ENCODE measurements at regions not wholly inside any gene's neighbourhood (a gene's known extent, or its start where the extent isn't known, plus 50 kb on each side); places are given as distances from the start of the nearest gene placed in this dataset.

- 50 to 58% (median 55%) methylated on average over 4 of the region's 4 CpGs for WGBS, 4 donors
- peak in 2 of 4 donors; percentile 39 to 56 for ATAC-seq
- no peak for DNase-seq
- Histone ChIP-seq H3K27ac (peak overlapping the region in 5 of 12 donors; percentile 1 to 43 (median 35)), H3K4me1 (peaks cover 0 to 12% (median 0%) of the 10 kb centered on the region in 12 donors), H3K36me3 (no peaks in the 10 kb centered on the region), H3K9me3 (peaks cover 0 to 14% (median 0%) of the 10 kb centered on the region in 12 donors), H3K27me3 (no peaks in the 10 kb centered on the region), H3K4me3 (no peak overlapping the region)
- no peak for TF ChIP-seq POLR2A (IDR thresholded peaks at IDR 0.05)
- TF ChIP-seq CTCF (IDR thresholded peaks at IDR 0.05), result no peak
- intact Hi-C loops (cut with DNase I), result loop anchor here in 1 of 10 donors (10.0 kb wide), 1 partner anchor 62 kb away; no protein-coding TSS in a partner anchor
These were observed 909.1 kb downstream of the EPHA3 start for GRCh38 chr3:90016555-90016954.

- peaks cover 0 to 9% (median 0%) of the 10 kb centered on the region in 12 donors for H3K9me3 ChIP-seq
- peaks cover 0 to 11% (median 0%) of the 10 kb centered on the region in 12 donors for H3K4me1 ChIP-seq
- TF ChIP-seq CTCF (IDR thresholded peaks at IDR 0.05) (no peak), POLR2A (IDR thresholded peaks at IDR 0.05) (no peak)
- no peaks in the 10 kb centered on the region for H3K27me3 ChIP-seq
- DNase-seq (no peak), ATAC-seq (no peak)
- intact Hi-C loops (cut with DNase I), result loop anchor here in 1 of 10 donors (10.0 kb wide), 1 partner anchor 64 kb away; no protein-coding TSS in a partner anchor
- 78 to 95% (median 87%) methylated on average over 1 of the region's 1 CpG for WGBS, 4 donors
- H3K4me3 ChIP-seq, result no peak overlapping the region
- no peak overlapping the region for H3K27ac ChIP-seq
- no peaks in the 10 kb centered on the region for H3K36me3 ChIP-seq
These were observed 911.4 kb downstream of the EPHA3 start for GRCh38 chr3:90018779-90019178.

GRCh38 chr3:90025019-90025418 lies 917.6 kb downstream of the EPHA3 start:
- TF ChIP-seq POLR2A (IDR thresholded peaks at IDR 0.05), result no peak
- TF ChIP-seq CTCF (IDR thresholded peaks at IDR 0.05), result no peak
- intact Hi-C loops (cut with DNase I), result no loop called here
- Histone ChIP-seq H3K4me3 (no peak overlapping the region), H3K27ac (no peak overlapping the region), H3K4me1 (no peaks in the 10 kb centered on the region), H3K27me3 (no peaks in the 10 kb centered on the region), H3K9me3 (peaks cover 0 to 7% (median 0%) of the 10 kb centered on the region in 12 donors), H3K36me3 (no peaks in the 10 kb centered on the region)
- 72 to 79% (median 74%) methylated on average over 2 of the region's 2 CpGs for WGBS, 4 donors
- ATAC-seq, result no peak
- no peak for DNase-seq

GRCh38 chr3:90026406-90026805 lies 919.0 kb downstream of the EPHA3 start:
- Histone ChIP-seq H3K27ac (no peak overlapping the region), H3K4me3 (no peak overlapping the region), H3K9me3 (peaks cover 0 to 12% (median 0%) of the 10 kb centered on the region in 12 donors), H3K4me1 (no peaks in the 10 kb centered on the region), H3K36me3 (no peaks in the 10 kb centered on the region), H3K27me3 (no peaks in the 10 kb centered on the region)
- intact Hi-C loops (cut with DNase I), result no loop called here
- ATAC-seq (no peak), DNase-seq (no peak)
- TF ChIP-seq CTCF (IDR thresholded peaks at IDR 0.05) (no peak), POLR2A (IDR thresholded peaks at IDR 0.05) (no peak)
- WGBS, 4 donors, result 67 to 78% (median 71%) methylated on average over 2 of the region's 2 CpGs
